ENCODE measurements at regions not wholly inside any gene's neighbourhood (a gene's known extent, or its start where the extent isn't known, plus 50 kb on each side); places are given as distances from the start of the nearest gene placed in this dataset.

DNA sequence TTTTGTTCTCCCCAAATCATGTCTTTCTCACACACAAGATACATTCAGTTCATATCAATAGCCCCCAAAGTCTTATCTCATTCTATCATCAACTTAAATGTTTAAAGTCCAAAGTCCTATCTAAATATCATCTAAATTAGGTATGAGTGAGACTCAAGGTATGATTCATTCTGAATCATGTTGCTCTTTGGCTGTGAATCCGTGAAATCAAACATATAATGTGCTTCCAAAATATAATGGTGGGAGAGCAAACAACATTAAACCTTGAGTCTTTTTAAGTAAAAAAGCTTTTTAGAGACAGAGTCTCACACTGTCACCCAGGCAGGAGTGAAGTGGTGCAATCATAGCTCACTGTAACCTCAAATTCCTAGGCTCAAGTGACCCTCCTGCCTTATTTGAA, 139.1 kb downstream of the SAMMSON start:
- Histone ChIP-seq H3F3A (ENCODE audit: low read depth) (no peaks in the 10 kb centered on the region), H3K9me3 (ENCODE audit: low read depth) (no peaks in the 10 kb centered on the region), H2AFZ (replicated peaks) (no peak overlapping the region), H3K79me2 (ENCODE audit: low read depth) (no peaks in the 10 kb centered on the region), H3K27me3 (no peaks in the 10 kb centered on the region), H3K4me2 (no peak overlapping the region), H3K36me3 (no peaks in the 10 kb centered on the region), H3K4me1 (no peaks in the 10 kb centered on the region), H3K9ac (no peak overlapping the region), H4K20me1 (ENCODE audit: low read depth) (no peaks in the 10 kb centered on the region), H3K27ac (no peak overlapping the region), H3K4me3 (no peak overlapping the region)
- Mint-ChIP-seq H3K9me3 (no peaks in the 10 kb centered on the region), H3K27me3 (ENCODE audit: insufficient read depth, low read depth) (peaks cover 3% of the 10 kb centered on the region), H3K27ac (no peak overlapping the region), H3K4me3 (no peak overlapping the region), H3K4me1 (no peaks in the 10 kb centered on the region), H3K36me3 (no peaks in the 10 kb centered on the region)
- no peak for DNase-seq (ENCODE audit: low spot score)
- TF ChIP-seq EZH2 (IDR thresholded peaks at IDR 0.05) (no peak), EZH2phosphoT487 (IDR thresholded peaks at IDR 0.05) (no peak)
- TF ChIP-seq, protein P1, sequence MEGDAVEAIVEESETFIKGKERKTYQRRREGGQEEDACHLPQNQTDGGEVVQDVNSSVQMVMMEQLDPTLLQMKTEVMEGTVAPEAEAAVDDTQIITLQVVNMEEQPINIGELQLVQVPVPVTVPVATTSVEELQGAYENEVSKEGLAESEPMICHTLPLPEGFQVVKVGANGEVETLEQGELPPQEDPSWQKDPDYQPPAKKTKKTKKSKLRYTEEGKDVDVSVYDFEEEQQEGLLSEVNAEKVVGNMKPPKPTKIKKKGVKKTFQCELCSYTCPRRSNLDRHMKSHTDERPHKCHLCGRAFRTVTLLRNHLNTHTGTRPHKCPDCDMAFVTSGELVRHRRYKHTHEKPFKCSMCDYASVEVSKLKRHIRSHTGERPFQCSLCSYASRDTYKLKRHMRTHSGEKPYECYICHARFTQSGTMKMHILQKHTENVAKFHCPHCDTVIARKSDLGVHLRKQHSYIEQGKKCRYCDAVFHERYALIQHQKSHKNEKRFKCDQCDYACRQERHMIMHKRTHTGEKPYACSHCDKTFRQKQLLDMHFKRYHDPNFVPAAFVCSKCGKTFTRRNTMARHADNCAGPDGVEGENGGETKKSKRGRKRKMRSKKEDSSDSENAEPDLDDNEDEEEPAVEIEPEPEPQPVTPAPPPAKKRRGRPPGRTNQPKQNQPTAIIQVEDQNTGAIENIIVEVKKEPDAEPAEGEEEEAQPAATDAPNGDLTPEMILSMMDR (IDR thresholded peaks at IDR 0.05): no peak
